ENCODE measurements at regions not wholly inside any gene's neighbourhood (a gene's known extent, or its start where the extent isn't known, plus 50 kb on each side); places are given as distances from the start of the nearest gene placed in this dataset.

DNA sequence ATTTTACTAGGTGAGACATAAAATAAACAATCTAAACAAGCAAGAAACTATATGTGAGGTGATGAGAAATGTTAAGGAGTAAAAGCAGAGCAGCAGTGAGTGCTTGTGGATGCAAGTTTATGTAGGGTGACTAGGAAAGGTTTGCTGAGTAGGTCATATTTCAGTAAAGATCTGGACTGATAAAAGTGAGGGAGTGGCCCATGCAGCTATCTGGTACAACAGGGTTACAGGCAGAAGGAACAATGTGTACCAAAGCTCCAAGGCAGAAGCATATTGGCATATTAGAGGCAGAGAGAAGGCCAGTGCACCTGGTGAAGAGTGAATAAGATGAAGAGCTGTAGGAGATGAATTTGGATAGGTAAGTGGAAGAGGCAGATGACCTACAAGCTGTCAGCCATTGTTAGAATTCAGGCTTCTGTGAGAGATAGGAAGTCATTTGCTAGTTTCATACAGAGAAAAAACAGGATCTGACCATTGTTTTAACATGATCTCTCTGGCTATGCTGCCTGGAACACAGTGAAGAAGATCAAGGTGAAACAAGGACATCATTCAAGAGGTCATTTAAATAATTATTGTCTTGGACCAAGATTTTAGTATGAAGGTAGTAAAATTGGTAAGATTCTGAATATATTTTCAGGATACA, 274.6 kb downstream of the ANKRD50 start:
- TF ChIP-seq, protein P1, sequence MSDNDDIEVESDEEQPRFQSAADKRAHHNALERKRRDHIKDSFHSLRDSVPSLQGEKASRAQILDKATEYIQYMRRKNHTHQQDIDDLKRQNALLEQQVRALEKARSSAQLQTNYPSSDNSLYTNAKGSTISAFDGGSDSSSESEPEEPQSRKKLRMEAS (CRISPR knock-in tag; IDR thresholded peaks at IDR 0.05), result no peak
- TF ChIP-seq, protein P2, sequence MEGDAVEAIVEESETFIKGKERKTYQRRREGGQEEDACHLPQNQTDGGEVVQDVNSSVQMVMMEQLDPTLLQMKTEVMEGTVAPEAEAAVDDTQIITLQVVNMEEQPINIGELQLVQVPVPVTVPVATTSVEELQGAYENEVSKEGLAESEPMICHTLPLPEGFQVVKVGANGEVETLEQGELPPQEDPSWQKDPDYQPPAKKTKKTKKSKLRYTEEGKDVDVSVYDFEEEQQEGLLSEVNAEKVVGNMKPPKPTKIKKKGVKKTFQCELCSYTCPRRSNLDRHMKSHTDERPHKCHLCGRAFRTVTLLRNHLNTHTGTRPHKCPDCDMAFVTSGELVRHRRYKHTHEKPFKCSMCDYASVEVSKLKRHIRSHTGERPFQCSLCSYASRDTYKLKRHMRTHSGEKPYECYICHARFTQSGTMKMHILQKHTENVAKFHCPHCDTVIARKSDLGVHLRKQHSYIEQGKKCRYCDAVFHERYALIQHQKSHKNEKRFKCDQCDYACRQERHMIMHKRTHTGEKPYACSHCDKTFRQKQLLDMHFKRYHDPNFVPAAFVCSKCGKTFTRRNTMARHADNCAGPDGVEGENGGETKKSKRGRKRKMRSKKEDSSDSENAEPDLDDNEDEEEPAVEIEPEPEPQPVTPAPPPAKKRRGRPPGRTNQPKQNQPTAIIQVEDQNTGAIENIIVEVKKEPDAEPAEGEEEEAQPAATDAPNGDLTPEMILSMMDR (IDR thresholded peaks at IDR 0.05), result no peak
- TF ChIP-seq, protein P3, sequence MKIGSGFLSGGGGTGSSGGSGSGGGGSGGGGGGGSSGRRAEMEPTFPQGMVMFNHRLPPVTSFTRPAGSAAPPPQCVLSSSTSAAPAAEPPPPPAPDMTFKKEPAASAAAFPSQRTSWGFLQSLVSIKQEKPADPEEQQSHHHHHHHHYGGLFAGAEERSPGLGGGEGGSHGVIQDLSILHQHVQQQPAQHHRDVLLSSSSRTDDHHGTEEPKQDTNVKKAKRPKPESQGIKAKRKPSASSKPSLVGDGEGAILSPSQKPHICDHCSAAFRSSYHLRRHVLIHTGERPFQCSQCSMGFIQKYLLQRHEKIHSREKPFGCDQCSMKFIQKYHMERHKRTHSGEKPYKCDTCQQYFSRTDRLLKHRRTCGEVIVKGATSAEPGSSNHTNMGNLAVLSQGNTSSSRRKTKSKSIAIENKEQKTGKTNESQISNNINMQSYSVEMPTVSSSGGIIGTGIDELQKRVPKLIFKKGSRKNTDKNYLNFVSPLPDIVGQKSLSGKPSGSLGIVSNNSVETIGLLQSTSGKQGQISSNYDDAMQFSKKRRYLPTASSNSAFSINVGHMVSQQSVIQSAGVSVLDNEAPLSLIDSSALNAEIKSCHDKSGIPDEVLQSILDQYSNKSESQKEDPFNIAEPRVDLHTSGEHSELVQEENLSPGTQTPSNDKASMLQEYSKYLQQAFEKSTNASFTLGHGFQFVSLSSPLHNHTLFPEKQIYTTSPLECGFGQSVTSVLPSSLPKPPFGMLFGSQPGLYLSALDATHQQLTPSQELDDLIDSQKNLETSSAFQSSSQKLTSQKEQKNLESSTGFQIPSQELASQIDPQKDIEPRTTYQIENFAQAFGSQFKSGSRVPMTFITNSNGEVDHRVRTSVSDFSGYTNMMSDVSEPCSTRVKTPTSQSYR (CRISPR knock-in tag; IDR thresholded peaks at IDR 0.05), result no peak
- TF ChIP-seq RELA (CRISPR knock-in tag; IDR thresholded peaks at IDR 0.05; ENCODE audit: borderline replicate concordance) (no peak), SMAD3 (CRISPR knock-in tag; IDR thresholded peaks at IDR 0.05; ENCODE audit: borderline replicate concordance) (no peak)
- TF ChIP-seq, protein P4, sequence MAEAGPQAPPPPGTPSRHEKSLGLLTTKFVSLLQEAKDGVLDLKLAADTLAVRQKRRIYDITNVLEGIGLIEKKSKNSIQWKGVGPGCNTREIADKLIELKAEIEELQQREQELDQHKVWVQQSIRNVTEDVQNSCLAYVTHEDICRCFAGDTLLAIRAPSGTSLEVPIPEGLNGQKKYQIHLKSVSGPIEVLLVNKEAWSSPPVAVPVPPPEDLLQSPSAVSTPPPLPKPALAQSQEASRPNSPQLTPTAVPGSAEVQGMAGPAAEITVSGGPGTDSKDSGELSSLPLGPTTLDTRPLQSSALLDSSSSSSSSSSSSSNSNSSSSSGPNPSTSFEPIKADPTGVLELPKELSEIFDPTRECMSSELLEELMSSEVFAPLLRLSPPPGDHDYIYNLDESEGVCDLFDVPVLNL (CRISPR knock-in tag; IDR thresholded peaks at IDR 0.05; ENCODE audit: borderline replicate concordance, low read depth), result no peak

Data from WTC11 (cell line).